H1 (cell line): ENCODE measurements at regions not wholly inside any gene's neighbourhood (a gene's known extent, or its start where the extent isn't known, plus 50 kb on each side); places are given as distances from the start of the nearest gene placed in this dataset.

Source experiments
- CHD7 ChIP-seq: fragments of 300-600 bp; sonication (generic); IDR thresholded peaks from 2 replicates; pipeline ENCODE4 v1.7.1; 2012; ENCODE audit warnings: low read length, moderate library complexity, mild to moderate bottlenecking, inconsistent platforms; ENCODE audit not compliant: insufficient replicate concordance
- HDAC2 ChIP-seq, 2 experiments: fragments of 300-600 bp in 1 of 2; sonication (generic) in 1 of 2; IDR thresholded peaks; 2 replicates each; pipeline ENCODE4 v1.6.1; 2011 to 2012; ENCODE audit warnings: low read depth in 2 of 2, low read length in 2 of 2, mild to moderate bottlenecking in 2 of 2, moderate library complexity in 2 of 2, borderline replicate concordance in 1 of 2, inconsistent platforms in 1 of 2

GRCh38 chrX:69109036-69109663 lies 56.1 kb downstream of the PJA1 start (continued):
- TF ChIP-seq CHD7 (no peak), HDAC2 (IDR thresholded peaks at IDR 0.05; ENCODE audit: borderline replicate concordance in 1 of 2, low read depth in 2 of 2, low read length in 2 of 2) (no peak)
